Effector CD4-positive, alpha-beta T cell (primary cell): ENCODE measurements at regions not wholly inside any gene's neighbourhood (a gene's known extent, or its start where the extent isn't known, plus 50 kb on each side); places are given as distances from the start of the nearest gene placed in this dataset.

Source experiments
- DNase-seq: peaks from one replicate; pipeline ENCODE4 v3.0.0-alpha.2; 2020

DNA sequence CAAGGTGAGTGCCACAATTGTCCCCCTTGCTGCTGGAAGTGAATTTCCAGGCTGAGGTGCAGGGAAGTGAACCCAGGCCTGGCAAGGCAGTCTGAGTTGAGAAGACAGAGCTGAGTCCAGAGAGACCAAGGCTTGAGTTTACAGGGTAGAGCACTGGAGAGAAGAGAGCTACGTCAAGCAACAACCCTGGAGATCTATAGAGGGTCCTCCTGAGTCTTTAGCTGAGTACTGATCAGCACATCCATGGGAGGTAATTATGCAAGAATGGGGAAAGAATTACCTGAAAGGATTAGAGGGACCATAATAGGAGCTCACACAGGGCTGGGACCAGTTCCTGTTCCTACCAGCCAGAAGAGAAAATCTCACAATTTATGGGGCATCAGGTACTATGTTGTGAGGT, 190.7 kb downstream of the NEDD1 start:
- DNase-seq, result no peak

DNA sequence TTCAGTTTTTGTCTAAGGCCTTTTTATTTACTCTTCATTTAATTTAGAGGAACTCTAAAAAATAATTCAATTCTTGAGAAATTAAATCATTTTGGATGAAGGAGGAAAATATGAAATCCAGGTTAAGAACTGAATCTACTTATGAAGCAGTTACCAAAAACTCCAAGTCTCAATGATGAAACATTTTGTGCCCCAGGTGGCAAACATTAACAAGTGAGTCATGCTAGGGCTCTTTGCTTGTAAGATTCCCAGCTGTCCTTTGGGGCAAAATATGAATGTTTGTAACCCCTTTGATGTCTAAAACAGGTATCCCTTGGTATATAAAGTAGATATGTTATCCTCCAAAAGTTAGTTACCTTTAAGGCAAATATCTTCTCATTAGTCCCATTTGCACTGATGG, 202.4 kb downstream of the NEDD1 start:
- no peak for DNase-seq

DNA sequence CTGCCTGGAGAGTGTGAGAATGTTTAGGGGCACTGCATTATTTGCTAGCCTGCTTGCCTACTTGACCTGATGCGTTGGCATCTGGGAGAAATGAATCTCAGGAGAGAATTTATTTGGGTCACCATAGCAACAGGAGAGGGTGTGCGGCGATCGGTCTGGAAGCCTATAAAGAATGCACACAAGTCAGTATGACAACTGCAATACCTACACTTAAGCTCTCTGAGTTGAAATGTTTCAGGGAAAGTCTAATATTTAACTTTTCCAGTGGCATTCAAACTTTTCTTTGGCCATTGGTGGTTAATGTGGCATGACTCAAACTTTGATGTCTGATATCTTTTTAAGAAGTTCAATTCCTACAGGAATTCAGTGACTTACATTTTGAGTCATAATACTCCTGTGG, 205.1 kb downstream of the NEDD1 start:
- no peak for DNase-seq

DNA sequence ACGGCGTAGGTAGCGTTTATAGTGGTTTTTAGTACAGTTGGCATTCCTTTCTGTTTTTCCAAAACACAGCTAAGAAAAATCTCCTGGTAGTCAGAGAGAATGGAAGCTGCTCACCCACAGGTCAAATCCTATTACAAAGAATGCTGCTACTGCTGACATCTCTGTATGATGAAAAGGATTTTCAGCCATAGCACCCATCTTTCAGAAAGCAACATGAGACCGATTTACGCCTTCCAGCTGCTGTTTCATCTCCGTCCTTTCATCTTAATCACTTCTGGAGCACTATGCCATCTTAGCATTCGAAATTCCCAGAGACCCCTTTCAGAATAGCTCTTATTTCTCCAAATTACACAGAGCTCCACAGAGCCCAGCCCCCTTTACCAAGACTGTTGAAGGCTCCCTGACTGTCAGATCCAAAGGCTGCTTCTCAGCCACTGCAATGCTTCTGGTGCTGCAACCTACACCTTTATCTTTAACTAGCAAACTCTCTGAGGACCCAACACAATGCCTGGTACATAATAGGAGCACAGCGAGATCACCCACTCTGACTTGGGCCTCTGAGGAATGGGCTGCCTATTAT, 211.8 kb downstream of the NEDD1 start:
- DNase-seq, result no peak

DNA sequence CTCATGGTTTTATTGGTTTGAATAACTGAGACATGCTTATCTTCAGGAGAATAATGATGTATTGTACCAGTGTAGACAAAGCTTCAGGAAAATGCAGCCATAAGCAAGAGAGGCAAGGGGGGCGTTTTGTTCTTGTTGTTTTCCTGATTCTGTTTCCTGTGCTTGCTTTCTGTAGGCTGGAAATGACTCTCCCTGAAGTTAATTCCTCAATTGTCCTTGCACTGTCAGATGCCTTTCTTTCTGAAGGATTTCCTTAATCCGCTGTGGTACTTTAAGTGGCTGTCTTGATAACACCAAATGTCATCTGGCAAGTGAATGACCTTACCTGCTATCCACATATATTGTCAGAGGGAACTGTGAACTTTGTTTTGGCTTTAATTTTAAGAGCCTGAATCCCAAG, 220.0 kb downstream of the NEDD1 start:
- no peak for DNase-seq

DNA sequence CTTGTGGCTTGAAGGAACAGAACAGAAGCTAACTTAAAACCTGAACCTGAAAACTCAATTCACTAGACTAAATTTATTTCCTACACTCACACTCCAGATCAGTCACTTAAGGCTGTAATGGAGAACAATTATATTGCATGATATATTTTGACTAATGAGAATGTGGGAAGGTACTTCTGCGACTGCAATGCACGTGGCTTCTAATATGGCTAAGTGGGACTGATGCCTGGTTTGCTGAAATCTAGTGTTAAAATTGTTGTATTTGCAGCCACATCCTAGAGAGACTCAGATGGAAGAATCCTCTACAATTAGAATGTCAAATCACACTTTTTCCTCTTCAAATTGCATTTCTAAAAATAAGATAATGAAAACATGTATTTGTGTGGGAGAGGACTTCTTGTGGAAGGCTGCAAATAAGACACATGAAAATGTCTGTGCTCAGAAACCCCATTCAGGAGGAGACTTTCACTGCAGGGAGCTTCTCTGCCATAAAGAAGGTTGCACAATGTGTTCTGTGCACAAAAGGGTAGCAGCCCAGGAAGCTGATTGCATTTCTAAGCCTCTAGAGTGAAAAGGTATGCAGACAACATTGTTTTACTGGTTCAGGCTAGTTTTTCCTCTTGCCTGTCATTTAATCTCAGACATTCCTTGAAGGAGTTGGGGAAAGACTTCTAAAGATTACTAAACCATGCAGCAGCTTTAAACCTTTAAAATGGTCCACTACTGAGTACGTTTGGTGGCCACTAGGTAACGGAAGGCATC, 224.3 kb downstream of the NEDD1 start:
- no peak for DNase-seq

DNA sequence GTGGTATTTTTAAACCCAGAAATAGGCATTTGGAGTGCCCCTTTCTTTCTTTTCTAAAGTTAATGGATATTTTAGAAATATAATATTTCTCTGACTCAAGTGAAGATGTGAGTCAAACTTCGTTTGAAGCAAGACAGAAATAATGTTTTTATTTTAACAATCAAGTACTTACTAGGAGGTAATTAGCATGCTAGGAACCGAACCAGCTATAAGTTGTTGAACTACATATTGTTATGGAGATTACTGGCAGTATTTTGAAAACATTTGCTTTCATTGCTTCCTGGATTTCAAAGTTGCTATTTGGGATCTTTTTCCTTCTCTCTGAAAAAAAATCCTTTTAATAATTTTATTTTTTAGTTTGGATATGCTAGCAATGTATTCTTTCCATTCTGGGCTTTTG, 225.2 kb downstream of the NEDD1 start:
- DNase-seq, result no peak

DNA sequence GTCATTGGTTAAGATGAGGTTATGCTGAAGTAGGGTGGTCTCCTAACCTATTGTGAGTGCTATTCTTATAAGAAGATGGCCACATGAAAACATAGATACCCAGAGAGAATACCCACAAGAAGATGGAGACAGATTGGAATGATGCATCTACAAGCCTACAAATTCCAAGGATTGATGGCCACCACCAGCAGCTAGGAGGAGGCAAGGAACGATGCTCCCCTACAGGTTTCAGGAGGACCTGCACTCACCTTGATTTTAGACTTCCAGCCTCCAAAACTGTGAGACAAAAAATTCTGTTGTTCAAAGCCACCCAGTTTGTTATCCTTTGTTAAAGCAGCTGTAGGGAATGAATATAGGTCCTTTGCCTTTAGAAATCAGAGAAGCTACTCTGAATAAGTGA, 227.4 kb downstream of the NEDD1 start:
- DNase-seq, result no peak

DNA sequence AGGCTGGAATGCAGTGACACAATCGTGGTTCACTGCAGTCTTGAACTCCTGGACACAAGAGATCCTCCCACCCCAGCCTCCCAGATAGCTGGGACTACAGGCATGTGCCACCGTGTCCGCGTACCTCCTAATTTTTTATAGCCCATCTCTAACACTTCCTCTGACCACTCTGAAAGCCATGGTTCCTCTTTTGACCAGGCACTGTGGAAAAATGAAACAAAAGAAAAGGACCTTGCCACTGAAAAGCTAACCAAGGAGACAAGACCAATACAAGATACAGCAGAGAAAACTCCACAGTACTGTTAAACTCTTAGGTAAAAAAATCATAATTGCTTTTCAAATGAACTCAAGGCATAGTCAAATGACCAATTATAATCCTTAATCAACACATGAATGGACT, 233.3 kb downstream of the NEDD1 start:
- DNase-seq, result no peak

DNA sequence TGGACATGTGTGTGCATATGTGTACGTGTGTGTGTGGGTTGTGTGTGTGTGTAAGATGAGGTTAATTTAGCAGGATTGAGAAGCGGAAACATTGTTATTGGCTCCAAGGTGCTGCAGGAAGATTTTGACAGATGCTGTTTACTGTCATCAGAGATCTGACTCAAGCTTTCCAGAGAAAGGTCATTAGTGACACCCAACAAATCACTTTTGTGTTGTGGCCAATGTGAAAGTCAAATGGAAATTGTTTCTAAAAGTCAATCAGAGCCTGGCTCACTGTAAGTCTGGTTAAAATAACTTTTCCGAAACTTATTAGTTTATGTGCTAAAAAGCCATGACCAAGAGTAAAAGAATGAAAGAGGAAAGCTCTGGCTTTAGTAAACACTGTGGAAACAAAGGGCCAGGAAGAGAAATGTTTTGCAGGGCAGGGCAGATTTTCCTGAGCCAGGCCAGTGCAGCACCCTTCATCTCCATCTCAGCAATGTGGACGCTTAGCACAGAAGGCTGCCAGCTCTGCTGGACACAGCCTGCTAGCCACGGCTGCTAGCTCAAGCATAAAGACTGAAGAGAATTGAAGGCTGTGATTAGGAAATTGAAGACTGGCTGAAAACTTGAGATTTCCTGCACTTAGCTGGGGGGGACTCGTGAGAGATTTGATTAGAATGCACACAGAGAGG, 235.8 kb downstream of the NEDD1 start:
- no peak for DNase-seq

DNA sequence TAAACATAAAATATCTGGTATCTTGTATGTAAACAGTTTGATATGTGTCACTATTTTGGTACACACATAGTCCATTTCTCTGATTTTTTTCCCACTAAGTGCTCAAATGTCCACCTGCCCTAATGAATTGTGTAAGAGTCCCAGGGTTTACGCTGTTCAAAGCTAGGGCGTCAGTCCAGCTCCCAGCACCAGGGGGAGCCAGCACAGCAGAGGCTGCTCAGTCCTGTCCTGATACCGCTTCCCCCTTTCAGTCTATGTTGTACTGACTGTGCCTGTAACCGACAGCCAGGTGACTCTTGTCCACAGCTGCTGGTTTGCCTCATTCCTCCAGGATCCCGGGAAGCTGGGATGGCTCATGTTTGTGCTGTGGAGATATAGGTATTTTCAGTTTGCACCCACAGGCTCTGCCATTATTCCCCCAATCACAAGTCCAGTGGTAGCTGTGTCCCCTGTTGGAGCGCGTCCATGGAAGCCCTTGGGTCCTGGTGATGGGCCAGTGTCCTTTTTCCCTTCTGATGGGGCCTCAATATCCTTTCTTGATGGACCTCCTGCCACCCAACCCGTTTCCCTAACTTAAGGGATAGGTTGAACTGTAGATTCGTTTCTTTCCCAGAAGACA, 242.0 kb downstream of the NEDD1 start:
- peak; percentile 6 for DNase-seq

DNA sequence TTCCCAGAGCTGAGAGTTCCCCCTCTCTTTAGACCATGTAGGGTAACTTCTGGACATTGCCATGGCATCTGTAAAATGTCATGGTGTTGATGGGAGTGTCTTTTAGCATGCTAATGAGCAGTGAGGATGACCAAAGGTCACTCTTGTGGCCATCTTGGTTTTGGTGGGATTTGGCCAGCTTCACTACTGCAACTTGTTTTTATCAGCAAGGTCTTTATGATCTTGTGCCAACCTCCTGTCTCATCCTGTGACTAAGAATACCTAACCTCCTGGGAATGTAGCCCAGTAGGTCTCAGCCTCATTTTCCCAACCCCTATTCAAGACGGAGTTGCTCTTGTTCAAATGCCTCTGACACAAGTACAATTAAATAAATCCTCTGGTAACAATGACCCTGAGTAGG, 244.4 kb downstream of the NEDD1 start:
- no peak for DNase-seq

DNA sequence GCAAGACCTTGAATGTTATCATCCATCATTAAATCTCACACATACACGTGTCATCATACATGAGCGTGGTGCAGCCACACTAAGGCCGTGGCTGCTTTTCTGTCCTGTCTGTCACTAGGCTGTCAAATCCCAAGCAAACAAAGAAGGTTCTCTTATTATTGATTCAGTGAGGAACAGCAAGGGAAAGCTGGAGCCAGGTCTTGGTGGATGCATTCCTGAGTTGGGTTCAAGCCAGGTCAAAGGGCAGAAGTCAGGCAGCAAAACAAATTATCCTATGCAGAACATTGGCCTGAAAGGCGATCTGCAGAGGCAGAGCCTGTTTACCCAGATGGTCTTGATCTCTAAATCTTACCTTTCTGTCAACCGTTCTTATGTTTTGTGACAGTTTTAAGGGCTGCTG, 252.3 kb downstream of the NEDD1 start:
- DNase-seq, result no peak

DNA sequence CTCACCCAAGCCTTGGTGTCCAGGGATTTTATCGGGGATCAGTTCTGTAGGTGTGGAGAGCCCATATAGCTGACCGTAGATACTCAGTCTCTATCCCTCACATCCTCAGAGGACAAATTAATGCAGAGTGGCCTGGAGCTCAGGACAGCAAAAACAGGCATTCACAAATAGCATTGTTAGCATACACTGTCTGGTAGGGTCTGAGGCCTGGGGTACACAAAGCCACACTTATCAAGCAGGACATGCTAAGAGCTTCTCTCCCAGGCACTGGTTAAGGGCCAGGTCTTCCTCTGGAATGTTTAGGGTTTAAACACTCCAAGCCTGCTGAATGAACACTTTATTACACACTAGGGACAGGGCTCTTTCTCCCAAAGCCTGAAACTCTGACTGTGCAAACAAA, 253.2 kb downstream of the NEDD1 start:
- no peak for DNase-seq

DNA sequence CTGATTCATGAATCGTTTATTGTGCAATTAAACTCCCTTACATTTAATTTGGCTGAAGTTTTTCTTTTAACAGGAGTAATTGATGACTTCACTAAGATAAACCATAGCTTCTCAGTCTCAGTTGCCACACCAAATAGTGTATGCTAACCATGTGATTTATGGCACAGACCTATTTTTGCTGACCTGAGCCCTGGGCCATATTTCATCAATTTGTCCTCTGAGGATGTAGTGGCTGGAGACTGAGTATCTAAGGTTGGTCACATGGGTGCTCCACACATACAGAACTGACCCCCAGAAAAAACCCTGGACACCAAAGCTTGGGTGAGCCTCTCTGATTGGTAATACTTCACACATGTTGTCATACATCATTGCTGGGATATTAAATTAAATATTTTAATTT, 255.1 kb downstream of the NEDD1 start:
- DNase-seq, result no peak

DNA sequence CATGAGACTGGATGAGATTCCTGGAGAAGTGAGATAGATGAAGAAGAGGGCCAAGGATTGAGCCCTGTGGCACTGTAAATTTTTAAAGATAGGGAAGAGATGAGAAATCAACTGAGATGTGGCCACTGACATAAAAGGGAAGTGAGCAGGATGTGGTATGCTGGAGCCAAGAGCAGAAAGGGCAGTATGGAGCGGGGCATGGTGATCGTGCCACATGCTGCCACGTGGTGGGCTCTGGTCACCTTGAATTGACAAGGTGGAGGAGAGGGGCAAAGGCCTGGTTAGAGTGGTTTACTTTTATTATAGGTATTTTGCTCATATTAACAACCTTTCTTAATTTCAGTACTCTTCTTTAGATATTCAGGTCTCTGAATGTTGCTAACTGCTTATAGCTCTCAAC, 257.9 kb downstream of the NEDD1 start:
- DNase-seq, result no peak

DNA sequence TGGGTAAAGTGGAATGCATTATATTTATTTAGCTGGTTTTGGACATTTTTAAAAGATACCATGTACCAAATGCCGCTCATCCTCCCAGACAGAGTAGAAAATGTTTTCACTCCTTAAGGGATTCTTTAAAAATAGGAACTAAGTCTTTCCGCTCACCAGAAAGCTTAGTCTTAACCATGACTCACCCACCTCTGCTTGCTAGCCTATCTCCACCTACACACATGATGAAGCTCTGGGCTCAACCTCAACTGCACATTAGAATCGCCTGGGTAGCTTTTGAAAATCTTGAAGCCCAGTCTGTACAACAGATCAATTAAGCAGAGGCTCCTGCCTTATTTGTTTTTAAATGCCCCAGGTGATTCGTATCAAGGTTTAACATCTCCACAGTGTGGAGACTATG, 260.5 kb downstream of the NEDD1 start:
- no peak for DNase-seq

DNA sequence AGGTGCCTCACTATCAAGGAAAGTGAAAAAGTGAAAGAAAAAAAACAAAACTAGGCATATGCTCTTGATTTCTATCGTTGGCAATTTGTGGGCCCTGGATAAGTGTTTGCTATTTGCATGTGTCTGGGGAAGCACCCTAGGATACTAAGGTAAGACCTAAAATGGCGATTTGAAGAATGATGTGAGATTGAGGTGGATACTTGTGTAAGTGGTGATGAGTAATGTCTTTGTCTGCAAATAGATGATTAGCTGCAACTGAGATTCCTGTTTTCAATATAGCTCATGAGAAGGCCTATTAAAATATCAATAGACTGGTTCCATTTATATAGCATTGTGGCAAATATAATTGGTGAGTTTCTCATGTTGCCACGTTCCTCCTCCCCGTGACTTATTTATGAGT, 261.7 kb downstream of the NEDD1 start:
- no peak for DNase-seq

DNA sequence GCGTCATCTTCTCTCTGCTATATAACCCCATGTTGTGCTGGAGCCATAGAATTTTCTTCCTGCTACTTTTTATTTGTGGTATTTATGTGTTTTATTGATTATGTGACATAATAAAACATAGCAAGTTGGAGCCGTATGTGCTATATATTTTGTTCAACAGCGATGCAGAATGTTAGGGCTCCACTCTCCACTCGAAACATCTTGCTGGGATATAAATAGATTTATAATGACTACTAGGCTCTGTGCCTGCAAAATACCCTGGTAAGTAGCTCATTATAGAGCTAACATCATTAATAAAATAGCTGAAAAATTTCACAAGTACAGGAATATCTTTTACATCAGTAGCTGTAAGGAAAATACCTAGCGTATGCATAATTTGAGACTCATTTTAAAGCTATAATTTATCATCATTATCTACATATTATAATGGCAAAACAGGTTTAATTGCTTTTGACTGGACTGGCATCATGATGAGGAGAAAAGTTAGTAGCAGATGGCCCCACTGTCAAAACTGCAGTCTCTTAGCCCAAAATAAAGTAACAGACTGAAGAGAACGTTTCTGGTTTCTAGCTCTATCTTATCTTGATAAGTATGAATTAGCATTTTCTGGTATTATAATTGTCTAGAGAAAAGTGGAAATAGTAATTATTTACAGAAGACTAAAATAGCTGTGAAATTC, 263.0 kb downstream of the NEDD1 start:
- no peak for DNase-seq

DNA sequence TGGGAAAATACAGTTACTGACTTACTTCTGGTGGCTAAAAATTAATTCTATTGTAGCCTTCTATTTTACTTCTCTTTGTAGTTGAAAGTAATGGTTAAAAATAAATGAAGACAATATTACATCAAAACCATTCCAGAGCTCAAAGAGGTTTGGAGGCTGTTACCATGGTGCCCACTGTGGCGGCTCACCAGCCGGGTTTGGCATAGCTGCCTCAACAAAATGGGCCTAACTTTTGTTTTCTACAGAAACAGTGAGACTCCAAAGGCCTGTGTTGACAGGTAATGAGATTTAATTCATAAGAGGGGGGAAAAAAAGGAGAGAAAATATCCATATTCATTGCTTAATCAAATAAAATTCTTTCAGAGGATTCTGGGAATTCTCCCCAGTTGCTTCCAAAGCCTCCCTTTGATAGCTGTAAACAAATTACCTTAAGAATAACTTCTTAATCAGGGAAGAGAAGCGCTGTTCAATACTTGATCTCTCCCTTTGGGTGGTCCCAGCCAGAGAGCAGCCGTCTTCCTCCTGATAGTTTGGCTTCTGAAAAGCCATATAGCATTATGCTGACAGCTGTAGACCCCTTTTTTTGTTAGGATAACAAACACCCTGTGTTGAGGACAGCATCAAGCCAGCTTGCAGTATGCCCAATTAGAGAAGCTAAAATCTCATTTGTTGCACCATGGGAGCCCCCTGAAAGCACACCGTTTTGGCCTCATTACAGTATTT, 266.8 kb downstream of the NEDD1 start:
- DNase-seq, result no peak

DNA sequence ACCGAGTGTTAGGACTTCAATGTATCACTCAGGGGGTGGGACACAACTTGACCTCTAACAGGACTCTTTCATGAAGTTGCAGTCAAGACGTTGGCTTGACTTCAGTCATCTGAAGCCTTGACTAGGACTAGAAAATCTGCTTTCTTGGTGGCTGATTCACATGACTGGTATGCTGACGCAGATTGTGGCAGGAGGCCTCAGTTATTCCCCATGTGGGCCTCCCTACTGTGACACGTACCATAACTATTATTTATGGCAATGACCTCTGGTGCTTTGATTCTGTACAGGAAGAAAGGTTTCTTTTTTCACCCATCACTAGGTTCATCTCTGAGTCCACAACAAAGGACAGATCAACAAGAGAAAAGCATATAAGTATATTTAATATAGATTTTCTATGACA, 270.4 kb downstream of the NEDD1 start:
- DNase-seq, result no peak

DNA sequence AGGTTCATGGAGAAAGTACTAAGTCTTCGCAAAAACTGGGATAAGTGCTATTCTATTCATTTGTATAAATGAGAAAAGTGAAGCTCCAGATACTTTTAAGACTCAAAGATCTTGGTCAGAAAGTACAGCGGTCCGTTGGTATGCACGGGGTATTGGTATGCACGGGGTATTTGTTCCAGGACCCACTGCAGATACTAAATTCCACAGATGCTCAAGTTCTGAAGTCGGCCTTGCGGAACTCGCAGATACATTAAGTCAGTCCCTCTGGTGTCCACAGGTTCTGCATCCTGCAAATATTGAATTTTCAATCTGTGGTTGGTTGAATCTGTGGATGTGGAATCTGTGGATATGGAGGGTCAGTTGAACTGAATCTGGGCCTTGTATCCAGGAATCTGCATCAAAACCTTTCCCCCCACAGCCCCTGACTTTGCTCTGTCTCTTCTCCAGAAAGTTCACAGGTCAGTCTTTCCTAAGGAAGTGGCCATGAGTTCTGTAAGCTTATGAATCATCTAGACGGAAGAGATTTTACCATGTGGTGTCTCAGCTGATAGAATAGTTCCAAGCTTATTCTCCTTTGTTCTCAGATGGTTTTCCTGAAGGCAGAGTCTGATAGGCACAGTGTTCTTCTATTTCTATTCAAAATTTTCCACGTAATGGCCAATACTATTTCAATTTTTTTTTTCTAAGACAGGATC, 274.7 kb downstream of the NEDD1 start:
- DNase-seq, result no peak
